ENCODE measurements at regions not wholly inside any gene's neighbourhood (a gene's known extent, or its start where the extent isn't known, plus 50 kb on each side); places are given as distances from the start of the nearest gene placed in this dataset.

DNA sequence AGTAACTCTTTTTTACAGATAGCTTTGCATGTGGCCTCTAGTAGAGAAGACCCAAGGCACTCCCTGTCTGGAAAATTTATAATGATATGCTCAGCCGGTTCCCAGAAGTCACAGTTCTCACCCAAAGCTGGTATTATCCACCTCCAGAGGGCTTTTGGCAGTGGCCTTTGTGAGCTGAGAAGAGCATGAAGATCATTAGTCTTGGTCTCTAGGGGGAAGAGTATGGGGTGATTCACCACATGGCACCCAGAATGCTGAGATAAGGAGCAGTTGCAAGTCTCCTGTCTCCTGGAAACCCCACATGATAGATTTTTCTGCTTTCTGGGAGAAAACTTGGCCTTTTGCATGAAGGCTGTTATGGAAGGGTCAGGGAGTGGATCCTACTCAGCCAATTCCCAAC, 75.4 kb upstream of the PRPS1 start:
- Histone ChIP-seq H3K4me3 (no peak overlapping the region), H3K27me3 (no peaks in the 10 kb centered on the region), H3K36me3 (ENCODE audit: low read depth, missing control alignments) (no peaks in the 10 kb centered on the region), H3K4me1 (no peaks in the 10 kb centered on the region), H3K27ac (no peak overlapping the region), H3K9me3 (no peaks in the 10 kb centered on the region)
- intact Hi-C loops (cut with DNase I; ENCODE audit: low total_unique reads) = no loop called here
- no peak for DNase-seq
- WGBS, 2 donors = 62% methylated on average over 1 of the region's 1 CpG; no CpG with 5 or more reads in 1 of the 2 donors
- TF ChIP-seq, protein P1, sequence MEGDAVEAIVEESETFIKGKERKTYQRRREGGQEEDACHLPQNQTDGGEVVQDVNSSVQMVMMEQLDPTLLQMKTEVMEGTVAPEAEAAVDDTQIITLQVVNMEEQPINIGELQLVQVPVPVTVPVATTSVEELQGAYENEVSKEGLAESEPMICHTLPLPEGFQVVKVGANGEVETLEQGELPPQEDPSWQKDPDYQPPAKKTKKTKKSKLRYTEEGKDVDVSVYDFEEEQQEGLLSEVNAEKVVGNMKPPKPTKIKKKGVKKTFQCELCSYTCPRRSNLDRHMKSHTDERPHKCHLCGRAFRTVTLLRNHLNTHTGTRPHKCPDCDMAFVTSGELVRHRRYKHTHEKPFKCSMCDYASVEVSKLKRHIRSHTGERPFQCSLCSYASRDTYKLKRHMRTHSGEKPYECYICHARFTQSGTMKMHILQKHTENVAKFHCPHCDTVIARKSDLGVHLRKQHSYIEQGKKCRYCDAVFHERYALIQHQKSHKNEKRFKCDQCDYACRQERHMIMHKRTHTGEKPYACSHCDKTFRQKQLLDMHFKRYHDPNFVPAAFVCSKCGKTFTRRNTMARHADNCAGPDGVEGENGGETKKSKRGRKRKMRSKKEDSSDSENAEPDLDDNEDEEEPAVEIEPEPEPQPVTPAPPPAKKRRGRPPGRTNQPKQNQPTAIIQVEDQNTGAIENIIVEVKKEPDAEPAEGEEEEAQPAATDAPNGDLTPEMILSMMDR (IDR thresholded peaks at IDR 0.05) = no peak
- TF ChIP-seq POLR2A (IDR thresholded peaks at IDR 0.05) = no peak

DNA sequence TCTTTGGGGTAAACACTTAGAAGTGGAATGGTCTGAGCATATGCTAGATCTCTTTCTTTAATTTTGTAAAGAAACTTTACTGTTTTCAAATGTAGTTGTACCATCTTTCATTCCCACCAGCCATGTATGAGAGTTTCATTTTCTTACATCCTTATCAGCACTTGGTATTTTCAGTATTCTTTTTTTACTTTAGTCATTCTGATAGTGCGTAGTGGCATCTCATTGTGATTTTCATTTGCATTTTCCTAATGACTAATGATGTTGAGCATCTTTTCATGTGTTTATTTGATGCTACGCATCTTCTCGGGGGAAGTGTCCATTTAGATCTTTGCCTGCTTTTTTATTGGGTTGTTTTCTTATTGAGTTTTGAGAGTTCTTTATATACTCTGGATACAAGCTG, 71.3 kb upstream of the PRPS1 start:
- no peak for DNase-seq
- intact Hi-C loops (cut with DNase I; ENCODE audit: low total_unique reads) = no loop called here
- H3K27me3 ChIP-seq = no peaks in the 10 kb centered on the region
- H3K9me3 ChIP-seq = no peaks in the 10 kb centered on the region
- TF ChIP-seq, protein P1 (IDR thresholded peaks at IDR 0.05) = no peak
- no peak for TF ChIP-seq POLR2A (IDR thresholded peaks at IDR 0.05)
- no peaks in the 10 kb centered on the region for H3K4me1 ChIP-seq
- no peaks in the 10 kb centered on the region for H3K36me3 ChIP-seq (ENCODE audit: low read depth, missing control alignments)
- no peak overlapping the region for H3K4me3 ChIP-seq
- 96 to 100% methylated on average over 3 of the region's 3 CpGs for WGBS, 2 donors
- no peak overlapping the region for H3K27ac ChIP-seq

DNA sequence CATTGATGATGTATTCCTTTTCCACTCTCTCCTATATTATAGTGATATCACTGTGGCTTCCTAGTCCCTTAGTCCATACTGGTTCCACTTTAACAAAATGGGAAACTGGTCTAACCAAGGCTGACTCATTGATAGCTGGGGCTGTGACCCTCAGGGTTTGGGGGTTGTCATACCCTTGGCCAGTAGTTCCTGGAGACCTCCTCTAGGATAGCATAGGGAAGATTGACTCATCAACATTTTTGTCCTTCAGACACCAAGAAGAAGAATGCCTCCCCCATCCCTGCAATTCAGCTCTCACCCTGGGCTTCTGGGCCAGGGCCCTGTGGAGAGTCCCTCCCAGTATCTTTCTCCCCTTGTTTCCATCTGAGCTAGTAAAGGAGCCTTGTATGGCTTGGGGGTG, 68.8 kb upstream of the PRPS1 start:
- Histone ChIP-seq H3K27me3 (no peaks in the 10 kb centered on the region), H3K4me3 (no peak overlapping the region), H3K9me3 (no peaks in the 10 kb centered on the region), H3K36me3 (ENCODE audit: low read depth, missing control alignments) (no peaks in the 10 kb centered on the region), H3K4me1 (no peaks in the 10 kb centered on the region), H3K27ac (no peak overlapping the region)
- DNase-seq = no peak
- intact Hi-C loops (cut with DNase I; ENCODE audit: low total_unique reads) = no loop called here
- TF ChIP-seq, protein P1 (IDR thresholded peaks at IDR 0.05) = no peak
- no peak for TF ChIP-seq POLR2A (IDR thresholded peaks at IDR 0.05)

DNA sequence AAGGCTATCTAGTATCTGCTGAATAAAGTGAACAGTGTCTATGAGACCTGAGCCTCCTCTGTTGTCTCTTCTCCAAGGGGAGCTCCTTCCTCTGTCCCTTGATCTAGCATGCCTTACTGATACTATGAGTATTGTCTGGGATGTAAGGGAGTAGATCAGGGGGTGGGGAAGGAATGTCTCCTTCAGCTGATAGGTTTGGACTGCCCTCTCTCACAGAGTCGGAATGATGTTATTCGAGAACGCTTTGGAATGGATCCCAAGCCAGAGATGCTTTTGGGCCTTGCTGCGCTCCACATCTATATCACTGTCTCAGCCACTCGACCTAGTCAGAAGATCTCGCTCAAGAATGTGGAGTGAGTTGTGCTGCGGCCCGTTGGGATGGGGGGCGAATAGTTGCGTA, 68.3 kb upstream of the PRPS1 start:
- 87 to 91% methylated on average over 8 to 10 of the region's 10 CpGs for WGBS, 2 donors
- TF ChIP-seq, protein P1 (IDR thresholded peaks at IDR 0.05) = no peak
- Histone ChIP-seq H3K27me3 (no peaks in the 10 kb centered on the region), H3K4me3 (no peak overlapping the region), H3K4me1 (no peaks in the 10 kb centered on the region), H3K36me3 (ENCODE audit: low read depth, missing control alignments) (no peaks in the 10 kb centered on the region), H3K9me3 (no peaks in the 10 kb centered on the region), H3K27ac (no peak overlapping the region)
- DNase-seq = no peak
- intact Hi-C loops (cut with DNase I; ENCODE audit: low total_unique reads) = no loop called here

DNA sequence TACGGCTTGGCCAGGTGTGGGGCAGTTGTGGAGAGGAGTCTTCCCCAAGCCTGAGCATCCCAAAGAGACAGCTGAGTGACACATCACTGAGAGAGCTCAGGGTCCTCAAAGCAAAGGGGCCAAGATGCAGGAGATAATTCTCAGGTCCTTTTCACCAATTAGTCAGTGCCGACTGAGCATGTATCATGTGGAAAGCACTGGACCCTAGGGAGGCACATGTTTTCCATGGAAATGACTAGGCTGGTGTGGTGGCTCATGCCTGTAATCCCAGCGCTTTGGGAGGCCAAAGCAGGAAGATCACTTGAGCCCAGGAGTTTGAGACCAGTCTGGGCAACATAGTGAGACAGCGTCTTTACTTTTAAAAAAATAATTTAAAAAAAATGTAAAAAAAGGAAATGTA, 67.3 kb upstream of the PRPS1 start:
- Histone ChIP-seq H3K27ac (no peak overlapping the region), H3K9me3 (no peaks in the 10 kb centered on the region)
- intact Hi-C loops (cut with DNase I; ENCODE audit: low total_unique reads) = no loop called here

More for the DNA sequence above, 67.3 kb upstream of the PRPS1 start:
- 92 to 100% methylated on average over 2 to 4 of the region's 4 CpGs for WGBS, 2 donors
- H3K4me1 ChIP-seq = no peaks in the 10 kb centered on the region
- TF ChIP-seq, protein P1 (IDR thresholded peaks at IDR 0.05) = no peak
- TF ChIP-seq POLR2A (IDR thresholded peaks at IDR 0.05) = no peak
- H3K4me3 ChIP-seq = no peak overlapping the region
- no peak for DNase-seq
- no peaks in the 10 kb centered on the region for H3K36me3 ChIP-seq (ENCODE audit: low read depth, missing control alignments)
- H3K27me3 ChIP-seq = no peaks in the 10 kb centered on the region
